Activated T-helper 2 cell treated with anti-CD3 and anti-CD28 coated beads, Interferon-gamma antibody, Interleukin-2, Interleukin-4, amounts not matched to agents 10 μg/mL and 5 μg/mL and 100 μg/mL, durations not matched to agents 14 hours and 24 hours and 36 hours (primary cell): ENCODE measurements at regions not wholly inside any gene's neighbourhood (a gene's known extent, or its start where the extent isn't known, plus 50 kb on each side); places are given as distances from the start of the nearest gene placed in this dataset.

Experiments
- DNase-seq: peaks from one replicate; pipeline ENCODE4 v3.0.0; 2021; ENCODE audit warnings: low spot score
- H3K27ac Mint-ChIP-seq: one replicate; pipeline ENCODE4 v1.8.0; 2021; ENCODE audit warnings: mixed read lengths
- H3K27me3 Mint-ChIP-seq: one replicate; pipeline ENCODE4 v1.8.0; 2021; ENCODE audit warnings: low read depth, mixed read lengths
- H3K36me3 Mint-ChIP-seq: one replicate; pipeline ENCODE4 v1.8.0; 2021; ENCODE audit warnings: low read depth, mixed read lengths
- H3K4me1 Mint-ChIP-seq: one replicate; pipeline ENCODE4 v1.8.0; 2021; ENCODE audit warnings: low read depth, mixed read lengths
- H3K4me3 Mint-ChIP-seq: one replicate; pipeline ENCODE4 v1.8.0; 2021; ENCODE audit warnings: low read depth, mild to moderate bottlenecking, moderate library complexity, mixed read lengths
- H3K9me3 Mint-ChIP-seq: one replicate; pipeline ENCODE4 v1.8.0; 2021; ENCODE audit warnings: mixed read lengths
- intact Hi-C: fragments of 100-400 bp; cut with micrococcal nuclease; formaldehyde crosslinking; loops from one replicate; pipeline ENCODE4 v1.15.1; 2023

GRCh38 chr3:5310509-5310908 is 123.0 kb downstream of the EDEM1 start:
- H3K27me3 Mint-ChIP-seq: peaks cover 1% of the 10 kb centered on the region
- no peak for DNase-seq
- intact Hi-C loops: no loop called here
- H3K4me3 Mint-ChIP-seq: no peak overlapping the region
- no peak overlapping the region for H3K27ac Mint-ChIP-seq
- H3K4me1 Mint-ChIP-seq: peaks cover 5% of the 10 kb centered on the region
- no peaks in the 10 kb centered on the region for H3K9me3 Mint-ChIP-seq
- no peaks in the 10 kb centered on the region for H3K36me3 Mint-ChIP-seq

GRCh38 chr3:5312290-5312689 is 124.8 kb downstream of the EDEM1 start:
- no peak for DNase-seq
- intact Hi-C loops: no loop called here
- H3K9me3 Mint-ChIP-seq: no peaks in the 10 kb centered on the region
- no peaks in the 10 kb centered on the region for H3K36me3 Mint-ChIP-seq
- H3K4me1 Mint-ChIP-seq: peaks cover 5% of the 10 kb centered on the region
- no peak overlapping the region for H3K4me3 Mint-ChIP-seq
- H3K27ac Mint-ChIP-seq: no peak overlapping the region
- peaks cover 4% of the 10 kb centered on the region for H3K27me3 Mint-ChIP-seq

- Mint-ChIP-seq H3K27me3 (peaks cover 10% of the 10 kb centered on the region), H3K9me3 (no peaks in the 10 kb centered on the region), H3K4me1 (peaks cover 5% of the 10 kb centered on the region), H3K36me3 (no peaks in the 10 kb centered on the region), H3K4me3 (no peak overlapping the region), H3K27ac (no peak overlapping the region)
- DNase-seq: no peak
- intact Hi-C loops: no loop called here
These were observed 127.4 kb downstream of the EDEM1 start for GRCh38 chr3:5314897-5315296.

GRCh38 chr3:5317557-5317956 is 130.1 kb downstream of the EDEM1 start:
- no peaks in the 10 kb centered on the region for H3K36me3 Mint-ChIP-seq
- peaks cover 5% of the 10 kb centered on the region for H3K4me1 Mint-ChIP-seq
- intact Hi-C loops: no loop called here
- no peak overlapping the region for H3K27ac Mint-ChIP-seq
- H3K4me3 Mint-ChIP-seq: no peak overlapping the region
- DNase-seq: no peak
- no peaks in the 10 kb centered on the region for H3K9me3 Mint-ChIP-seq
- peaks cover 10% of the 10 kb centered on the region for H3K27me3 Mint-ChIP-seq

GRCh38 chr3:5319454-5319853 is 131.9 kb downstream of the EDEM1 start:
- H3K27ac Mint-ChIP-seq: no peak overlapping the region
- intact Hi-C loops: no loop called here

GRCh38 chr3:5321666-5322340 is 134.3 kb downstream of the EDEM1 start:
- Mint-ChIP-seq H3K4me3 (no peak overlapping the region), H3K9me3 (no peaks in the 10 kb centered on the region), H3K36me3 (no peaks in the 10 kb centered on the region), H3K27ac (no peak overlapping the region), H3K4me1 (no peaks in the 10 kb centered on the region), H3K27me3 (peaks cover 9% of the 10 kb centered on the region)
- DNase-seq: no peak
- intact Hi-C loops: no loop called here

More at GRCh38 chr3:5319454-5319853, 131.9 kb downstream of the EDEM1 start:
- no peaks in the 10 kb centered on the region for H3K36me3 Mint-ChIP-seq
- no peak for DNase-seq
- no peaks in the 10 kb centered on the region for H3K9me3 Mint-ChIP-seq
- H3K4me1 Mint-ChIP-seq: peaks cover 5% of the 10 kb centered on the region
- H3K27me3 Mint-ChIP-seq: peaks cover 10% of the 10 kb centered on the region
- H3K4me3 Mint-ChIP-seq: no peak overlapping the region

GRCh38 chr3:5324780-5325179 is 137.3 kb downstream of the EDEM1 start:
- no peak for DNase-seq
- Mint-ChIP-seq H3K36me3 (no peaks in the 10 kb centered on the region), H3K4me3 (no peak overlapping the region), H3K4me1 (no peaks in the 10 kb centered on the region), H3K27me3 (no peaks in the 10 kb centered on the region), H3K9me3 (no peaks in the 10 kb centered on the region), H3K27ac (no peak overlapping the region)
- intact Hi-C loops: no loop called here

- Mint-ChIP-seq H3K9me3 (no peaks in the 10 kb centered on the region), H3K4me1 (peaks cover 8% of the 10 kb centered on the region), H3K36me3 (no peaks in the 10 kb centered on the region), H3K27me3 (no peaks in the 10 kb centered on the region), H3K4me3 (no peak overlapping the region), H3K27ac (peak overlapping the region; percentile 4)
- intact Hi-C loops: no loop called here
- no peak for DNase-seq
These were observed 142.8 kb downstream of the EDEM1 start for GRCh38 chr3:5330152-5330810.

GRCh38 chr3:5331567-5332269 is 144.2 kb downstream of the EDEM1 start:
- Mint-ChIP-seq H3K27me3 (no peaks in the 10 kb centered on the region), H3K4me1 (peaks cover 8% of the 10 kb centered on the region), H3K27ac (no peak overlapping the region), H3K36me3 (no peaks in the 10 kb centered on the region), H3K4me3 (no peak overlapping the region), H3K9me3 (no peaks in the 10 kb centered on the region)
- DNase-seq: no peak
- intact Hi-C loops: no loop called here

GRCh38 chr3:5332270-5332956 is 144.9 kb downstream of the EDEM1 start:
- no peak overlapping the region for H3K27ac Mint-ChIP-seq

GRCh38 chr3:5339967-5340535 is 152.5 kb downstream of the EDEM1 start:
- Mint-ChIP-seq H3K27me3 (peaks cover 2% of the 10 kb centered on the region), H3K9me3 (no peaks in the 10 kb centered on the region), H3K4me1 (no peaks in the 10 kb centered on the region), H3K4me3 (no peak overlapping the region), H3K36me3 (no peaks in the 10 kb centered on the region), H3K27ac (no peak overlapping the region)
- intact Hi-C loops: no loop called here
- DNase-seq: no peak

More at GRCh38 chr3:5332270-5332956, 144.9 kb downstream of the EDEM1 start:
- no peaks in the 10 kb centered on the region for H3K9me3 Mint-ChIP-seq
- no peak for DNase-seq
- H3K4me1 Mint-ChIP-seq: peaks cover 8% of the 10 kb centered on the region
- intact Hi-C loops: no loop called here
- no peak overlapping the region for H3K4me3 Mint-ChIP-seq
- H3K36me3 Mint-ChIP-seq: no peaks in the 10 kb centered on the region
- H3K27me3 Mint-ChIP-seq: no peaks in the 10 kb centered on the region

GRCh38 chr3:5341610-5342009 is 154.1 kb downstream of the EDEM1 start:
- no peak overlapping the region for H3K4me3 Mint-ChIP-seq
- H3K36me3 Mint-ChIP-seq: no peaks in the 10 kb centered on the region
- no peaks in the 10 kb centered on the region for H3K9me3 Mint-ChIP-seq
- intact Hi-C loops: no loop called here
- no peaks in the 10 kb centered on the region for H3K4me1 Mint-ChIP-seq
- DNase-seq: no peak
- no peak overlapping the region for H3K27ac Mint-ChIP-seq
- peaks cover 2% of the 10 kb centered on the region for H3K27me3 Mint-ChIP-seq
